GM06990 (cell line): ENCODE measurements at regions not wholly inside any gene's neighbourhood (a gene's known extent, or its start where the extent isn't known, plus 50 kb on each side); places are given as distances from the start of the nearest gene placed in this dataset.

Source experiments
- DNase-seq: peaks from one replicate; pipeline ENCODE4 v3.0.0-alpha.2; 2011; ENCODE audit not compliant: insufficient read length; ENCODE audit errors: extremely low read depth
- H3K27me3 ChIP-seq: replicated peaks from 2 replicates; pipeline ENCODE4 v1.6.0; 2011; ENCODE audit warnings: low read length; ENCODE audit not compliant: control insufficient read depth, insufficient read depth
- H3K36me3 ChIP-seq: 2 replicates; pipeline ENCODE4 v1.5.1; 2011; ENCODE audit warnings: low read length; ENCODE audit not compliant: control insufficient read depth, insufficient read depth
- H3K4me3 ChIP-seq: replicated peaks from 2 replicates; pipeline ENCODE4 v1.5.1; 2011; ENCODE audit warnings: low read depth, mild to moderate bottlenecking, control low read depth, low read length
- TF ChIP-seq, protein P1 (sequence below): IDR thresholded peaks from 2 replicates; pipeline ENCODE4 v1.5.1; 2011; ENCODE audit warnings: low read length, control low read depth, mild to moderate bottlenecking, inconsistent platforms; ENCODE audit not compliant: insufficient read depth, poor library complexity, severe bottlenecking

DNA sequence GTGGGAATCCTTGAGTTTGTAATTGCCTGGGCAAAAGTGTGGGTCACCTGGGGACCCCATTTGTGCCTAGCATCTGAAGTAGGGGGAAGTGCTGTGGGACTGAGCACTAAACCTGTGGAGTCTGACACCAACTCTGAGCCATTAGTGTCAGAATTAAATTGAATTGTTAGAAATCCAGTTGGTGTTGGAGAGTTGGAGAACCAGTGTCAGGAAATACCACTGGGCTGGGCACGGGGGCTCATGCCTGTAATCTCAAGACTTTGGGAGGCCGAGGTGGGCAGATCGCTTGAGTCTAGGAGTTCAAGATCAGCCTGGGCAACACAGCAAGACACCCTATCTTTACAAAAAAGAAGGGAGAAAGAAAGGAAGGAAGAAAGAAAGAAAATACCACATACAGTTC is 67.5 kb upstream of the BRD7 start:
- Histone ChIP-seq H3K27me3 (no peaks in the 10 kb centered on the region), H3K4me3 (no peak overlapping the region), H3K36me3 (no peaks in the 10 kb centered on the region)
- TF ChIP-seq, protein P1, sequence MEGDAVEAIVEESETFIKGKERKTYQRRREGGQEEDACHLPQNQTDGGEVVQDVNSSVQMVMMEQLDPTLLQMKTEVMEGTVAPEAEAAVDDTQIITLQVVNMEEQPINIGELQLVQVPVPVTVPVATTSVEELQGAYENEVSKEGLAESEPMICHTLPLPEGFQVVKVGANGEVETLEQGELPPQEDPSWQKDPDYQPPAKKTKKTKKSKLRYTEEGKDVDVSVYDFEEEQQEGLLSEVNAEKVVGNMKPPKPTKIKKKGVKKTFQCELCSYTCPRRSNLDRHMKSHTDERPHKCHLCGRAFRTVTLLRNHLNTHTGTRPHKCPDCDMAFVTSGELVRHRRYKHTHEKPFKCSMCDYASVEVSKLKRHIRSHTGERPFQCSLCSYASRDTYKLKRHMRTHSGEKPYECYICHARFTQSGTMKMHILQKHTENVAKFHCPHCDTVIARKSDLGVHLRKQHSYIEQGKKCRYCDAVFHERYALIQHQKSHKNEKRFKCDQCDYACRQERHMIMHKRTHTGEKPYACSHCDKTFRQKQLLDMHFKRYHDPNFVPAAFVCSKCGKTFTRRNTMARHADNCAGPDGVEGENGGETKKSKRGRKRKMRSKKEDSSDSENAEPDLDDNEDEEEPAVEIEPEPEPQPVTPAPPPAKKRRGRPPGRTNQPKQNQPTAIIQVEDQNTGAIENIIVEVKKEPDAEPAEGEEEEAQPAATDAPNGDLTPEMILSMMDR = no peak
- DNase-seq = no peak

DNA sequence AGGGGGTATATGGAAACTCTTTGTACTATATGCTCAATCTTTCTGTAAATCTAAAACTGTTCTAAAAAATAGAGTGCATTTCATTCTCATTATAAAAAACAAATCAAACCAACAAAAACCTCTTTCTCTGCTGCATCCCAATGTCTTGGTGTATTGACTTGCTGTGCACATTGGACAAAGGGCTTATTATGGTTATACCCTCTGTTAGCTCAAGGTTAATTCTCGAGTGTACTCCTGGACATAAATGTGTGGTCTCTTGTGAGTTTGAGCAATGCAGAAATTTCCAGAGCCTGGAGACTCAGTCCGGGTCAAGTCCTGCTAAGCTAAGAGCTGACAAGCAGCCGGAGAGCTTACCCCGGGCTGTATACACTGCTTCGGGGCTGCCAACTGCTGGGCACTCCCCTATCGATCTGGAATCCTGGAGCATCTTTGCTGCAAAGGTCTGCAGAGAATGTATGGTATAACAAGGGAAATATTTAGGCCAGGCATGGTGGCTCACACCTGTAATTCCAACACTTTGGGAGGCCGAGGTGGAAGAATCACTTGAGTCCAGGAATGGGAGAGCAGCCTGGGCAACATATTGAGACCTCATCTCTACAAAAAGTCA is 66.2 kb upstream of the BRD7 start:
- H3K27me3 ChIP-seq = no peaks in the 10 kb centered on the region
- DNase-seq = no peak
- no peak overlapping the region for H3K4me3 ChIP-seq
- TF ChIP-seq, protein P1 = no peak
- H3K36me3 ChIP-seq = no peaks in the 10 kb centered on the region

DNA sequence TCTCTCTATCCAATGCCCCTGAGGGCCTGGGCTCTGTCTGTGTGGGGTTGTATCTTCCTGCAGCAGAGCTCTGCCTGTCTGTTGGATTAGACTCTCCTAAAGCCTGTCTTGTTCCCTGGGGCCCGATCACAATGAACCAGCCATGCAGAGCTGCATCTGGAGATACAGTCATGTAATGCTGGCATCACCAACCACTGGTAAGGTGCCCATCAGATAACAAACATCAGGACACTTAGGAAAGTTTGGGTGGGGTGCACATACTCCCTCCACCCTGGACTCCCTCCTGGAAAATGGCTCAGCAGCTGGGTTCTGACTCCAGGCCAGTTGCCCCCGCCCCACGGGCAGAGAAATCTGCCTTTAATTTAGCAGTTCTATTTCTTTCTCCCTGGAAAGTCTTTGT is 61.3 kb upstream of the BRD7 start:
- H3K4me3 ChIP-seq = no peak overlapping the region
- no peaks in the 10 kb centered on the region for H3K27me3 ChIP-seq
- DNase-seq = no peak
- H3K36me3 ChIP-seq = no peaks in the 10 kb centered on the region
- TF ChIP-seq, protein P1 = no peak

DNA sequence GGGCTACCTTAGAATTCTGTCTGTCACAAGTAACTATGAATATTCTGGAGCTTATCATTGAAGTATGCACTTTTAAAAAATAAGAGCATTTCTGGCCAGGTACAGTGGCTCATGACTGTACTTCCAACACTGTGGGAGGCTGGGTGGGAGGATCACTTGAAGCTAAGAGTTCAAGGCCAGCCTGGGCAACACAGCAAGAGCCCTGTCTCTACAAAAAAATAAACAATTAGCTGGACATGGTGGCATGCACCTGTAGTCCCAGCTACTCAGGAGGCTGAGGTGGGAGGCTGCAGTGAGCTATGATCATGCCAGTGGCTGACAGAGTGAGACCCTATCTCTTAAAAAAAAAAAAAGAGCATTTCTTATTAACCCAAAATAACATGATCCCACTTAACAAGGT is 60.0 kb upstream of the BRD7 start:
- TF ChIP-seq, protein P1 = no peak
- DNase-seq = no peak
- Histone ChIP-seq H3K36me3 (no peaks in the 10 kb centered on the region), H3K4me3 (no peak overlapping the region), H3K27me3 (no peaks in the 10 kb centered on the region)

DNA sequence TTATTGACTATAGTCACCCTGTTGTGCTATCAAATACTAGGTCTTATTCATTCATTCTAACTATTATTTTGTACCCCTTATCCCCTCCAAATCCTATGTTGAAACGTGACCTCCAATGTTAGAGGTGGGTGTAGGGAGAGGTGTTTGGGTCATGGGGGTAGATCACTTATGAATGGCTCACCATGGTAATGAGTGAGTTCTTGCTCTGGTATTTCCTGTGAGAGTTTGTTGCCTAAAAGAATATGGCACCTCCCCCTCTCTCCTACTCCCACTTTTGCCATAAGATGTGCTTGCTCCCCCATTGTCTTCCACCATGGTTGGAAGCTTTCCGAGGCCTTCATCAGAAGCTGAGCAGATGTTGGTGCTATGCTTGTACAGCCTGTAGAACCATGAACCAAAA is 59.3 kb upstream of the BRD7 start:
- Histone ChIP-seq H3K36me3 (no peaks in the 10 kb centered on the region), H3K4me3 (no peak overlapping the region), H3K27me3 (no peaks in the 10 kb centered on the region)
- TF ChIP-seq, protein P1 = no peak
- DNase-seq = no peak

DNA sequence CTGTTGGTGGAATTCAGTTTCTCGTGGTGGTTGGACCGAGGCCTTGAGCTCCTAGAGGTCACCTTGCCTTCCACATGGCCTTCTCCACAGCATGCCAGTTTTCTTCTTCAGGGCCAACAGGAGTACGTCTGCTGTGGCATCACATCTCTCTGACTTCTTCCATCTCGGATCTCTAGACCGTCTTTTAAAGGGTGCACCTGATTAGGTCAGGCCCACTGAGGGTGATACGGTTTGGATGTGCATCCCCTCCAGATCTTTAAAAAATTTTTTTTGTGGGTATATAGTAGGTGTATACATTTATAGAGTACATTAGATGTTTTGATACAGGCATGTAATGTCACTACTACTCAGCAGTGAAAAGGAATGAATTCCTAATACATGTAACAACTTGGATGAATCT is 58.3 kb upstream of the BRD7 start:
- TF ChIP-seq, protein P1 = no peak
- Histone ChIP-seq H3K4me3 (no peak overlapping the region), H3K27me3 (no peaks in the 10 kb centered on the region), H3K36me3 (no peaks in the 10 kb centered on the region)
- no peak for DNase-seq
